D341Med (cell line): ENCODE measurements at regions not wholly inside any gene's neighbourhood (a gene's known extent, or its start where the extent isn't known, plus 50 kb on each side); places are given as distances from the start of the nearest gene placed in this dataset.

Source experiments
- DNase-seq: peaks from one replicate; pipeline ENCODE4 v3.0.0; 2012; ENCODE audit warnings: low spot score

- no peak for DNase-seq
These were observed 492.4 kb upstream of the NFIA start for GRCh38 chr1:60589916-60590315.

GRCh38 chr1:60589046-60589748 lies 493.2 kb upstream of the NFIA start:
- DNase-seq: no peak

- no peak for DNase-seq
These were observed 498.0 kb upstream of the NFIA start for GRCh38 chr1:60584371-60584770.

- DNase-seq: no peak
These were observed 498.7 kb upstream of the NFIA start for GRCh38 chr1:60583696-60584095.

- no peak for DNase-seq
These were observed 500.7 kb upstream of the NFIA start for GRCh38 chr1:60581455-60582220.

GRCh38 chr1:60577029-60577428 lies 503.5 kb upstream of the C1orf87 start:
- no peak for DNase-seq

GRCh38 chr1:60575326-60575977 lies 501.9 kb upstream of the C1orf87 start:
- no peak for DNase-seq

- DNase-seq: no peak
These were observed 500.3 kb upstream of the C1orf87 start for GRCh38 chr1:60573726-60574409.

GRCh38 chr1:60573121-60573520 lies 499.6 kb upstream of the C1orf87 start:
- DNase-seq: no peak

- no peak for DNase-seq
These were observed 498.8 kb upstream of the C1orf87 start for GRCh38 chr1:60572378-60572777.

GRCh38 chr1:60571811-60572210 lies 498.2 kb upstream of the C1orf87 start:
- no peak for DNase-seq

- no peak for DNase-seq
These were observed 495.6 kb upstream of the C1orf87 start for GRCh38 chr1:60569189-60569588.

GRCh38 chr1:60567256-60567655 lies 493.7 kb upstream of the C1orf87 start:
- no peak for DNase-seq

- DNase-seq: no peak
These were observed 491.6 kb upstream of the C1orf87 start for GRCh38 chr1:60564916-60565750.

GRCh38 chr1:60563777-60564535 lies 490.4 kb upstream of the C1orf87 start:
- DNase-seq: no peak

- no peak for DNase-seq
These were observed 489.2 kb upstream of the C1orf87 start for GRCh38 chr1:60562740-60563139.

GRCh38 chr1:60560701-60561100 lies 487.1 kb upstream of the C1orf87 start:
- DNase-seq: no peak

- DNase-seq: no peak
These were observed 484.7 kb upstream of the C1orf87 start for GRCh38 chr1:60558236-60558635.

GRCh38 chr1:60553730-60554129 lies 480.2 kb upstream of the C1orf87 start:
- DNase-seq: no peak

- DNase-seq: no peak
These were observed 474.3 kb upstream of the C1orf87 start for GRCh38 chr1:60547821-60548220.
